HS-5 (cell line): ENCODE measurements at regions not wholly inside any gene's neighbourhood (a gene's known extent, or its start where the extent isn't known, plus 50 kb on each side); places are given as distances from the start of the nearest gene placed in this dataset.
"Not testable (repeated sequence)": the region's sequence is repeated elsewhere in the genome, so short reads cannot be mapped to it uniquely, and the experiment has no call there.

ENCODE experiments used
- DNase-seq: peaks from one replicate; pipeline ENCODE4 v3.0.0-alpha.2; 2012; ENCODE audit warnings: low read depth

- DNase-seq = not testable (repeated sequence)
Measured at GRCh38 chr10:93127642-93128215, 54.0 kb downstream of the CYP26A1 start.

GRCh38 chr10:93131986-93132385 lies 58.3 kb downstream of the CYP26A1 start:
- DNase-seq = no peak

GRCh38 chr10:93138113-93138870 lies 64.6 kb downstream of the CYP26A1 start:
- DNase-seq = no peak

GRCh38 chr10:93139059-93139655 lies 65.5 kb downstream of the CYP26A1 start:
- DNase-seq = no peak

DNA sequence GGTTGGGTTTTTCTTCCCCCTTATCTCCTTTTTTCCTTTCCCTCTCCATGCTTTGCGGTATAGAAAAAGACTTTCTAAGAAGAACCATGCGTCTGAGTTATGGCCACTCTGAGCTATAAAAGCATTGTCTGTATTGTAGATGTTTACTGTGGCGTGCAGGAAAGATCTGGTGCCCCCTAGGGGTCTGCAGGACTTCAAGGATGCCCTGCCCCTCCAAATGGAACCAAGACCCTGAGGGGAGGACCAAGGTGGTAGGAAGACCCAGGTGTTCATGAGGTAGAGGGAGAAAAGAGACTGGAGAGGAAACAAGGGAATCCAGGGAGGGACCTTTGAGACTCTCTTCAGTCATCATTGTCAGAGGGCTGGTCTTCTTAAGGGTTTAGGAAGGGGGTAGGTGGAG lies 68.8 kb downstream of the CYP26A1 start:
- DNase-seq = no peak

- no peak for DNase-seq
Measured at GRCh38 chr10:93143281-93143680, 69.6 kb downstream of the CYP26A1 start.

DNA sequence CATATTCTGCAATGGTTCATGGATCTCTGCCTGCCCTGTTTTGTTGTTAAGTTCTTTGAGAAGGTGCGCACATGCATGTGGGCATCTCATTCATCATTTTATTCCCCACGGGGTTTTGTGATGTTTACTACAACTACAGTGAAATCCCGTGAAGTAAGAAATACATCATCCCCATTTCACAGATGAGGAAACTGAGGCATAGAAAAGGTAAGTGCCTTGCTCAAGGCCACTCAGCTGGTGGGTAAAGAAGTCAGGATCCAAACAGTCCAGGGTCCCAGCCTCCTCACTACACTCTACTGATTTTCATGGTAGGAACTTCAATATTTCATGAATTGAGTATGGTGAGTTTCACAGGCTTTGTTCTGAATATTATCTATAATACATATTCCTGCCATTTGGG lies 72.6 kb downstream of the CYP26A1 start:
- no peak for DNase-seq

- no peak for DNase-seq
Measured at GRCh38 chr10:93147281-93147680, 73.6 kb downstream of the CYP26A1 start.

DNA sequence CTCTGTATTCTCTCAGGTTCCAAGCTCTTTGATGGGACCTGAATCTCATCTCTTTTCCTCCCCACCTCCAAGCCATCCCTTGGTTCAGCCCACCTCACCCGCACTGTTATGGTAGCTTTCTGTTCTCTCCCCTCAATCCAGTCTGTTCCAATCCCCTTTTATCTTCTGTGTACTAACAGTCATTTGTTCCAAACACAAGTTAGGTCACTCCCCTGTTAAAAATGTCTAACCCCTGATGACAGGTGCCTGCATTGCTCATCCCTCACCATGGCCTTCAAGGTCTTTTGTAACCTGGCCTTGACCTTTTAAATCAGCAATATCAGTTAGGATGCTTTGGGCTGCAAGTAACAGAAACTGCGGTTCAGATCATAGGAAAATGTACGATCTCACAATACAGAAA lies 74.8 kb downstream of the CYP26A1 start:
- DNase-seq = no peak

- no peak for DNase-seq
Measured at GRCh38 chr10:93149761-93150160, 76.1 kb downstream of the CYP26A1 start.

DNA sequence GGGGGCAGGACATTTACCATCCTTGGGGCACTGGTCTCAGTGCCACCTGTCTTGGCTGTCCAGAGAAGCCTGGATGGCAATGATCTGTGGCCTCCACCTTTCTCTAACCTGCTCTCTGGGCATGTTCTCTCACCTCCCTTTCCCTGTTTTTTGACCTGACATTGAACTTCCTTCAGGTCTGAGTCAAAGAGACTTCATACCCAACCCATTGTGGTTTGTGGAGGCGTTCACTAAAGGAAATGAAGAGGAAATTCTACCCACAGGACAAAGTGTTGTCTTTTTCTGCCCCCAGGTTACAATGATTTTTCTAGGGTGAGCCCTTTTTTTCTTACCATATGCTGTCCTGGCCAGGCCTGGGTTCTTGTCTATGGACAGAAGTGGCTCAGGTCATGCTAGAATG lies 76.6 kb downstream of the CYP26A1 start:
- DNase-seq = no peak

- no peak for DNase-seq
Measured at GRCh38 chr10:93150990-93151547, 77.4 kb downstream of the CYP26A1 start.

- DNase-seq = peak; percentile 69
Measured at GRCh38 chr10:93152136-93152535, 78.4 kb downstream of the CYP26A1 start.

DNA sequence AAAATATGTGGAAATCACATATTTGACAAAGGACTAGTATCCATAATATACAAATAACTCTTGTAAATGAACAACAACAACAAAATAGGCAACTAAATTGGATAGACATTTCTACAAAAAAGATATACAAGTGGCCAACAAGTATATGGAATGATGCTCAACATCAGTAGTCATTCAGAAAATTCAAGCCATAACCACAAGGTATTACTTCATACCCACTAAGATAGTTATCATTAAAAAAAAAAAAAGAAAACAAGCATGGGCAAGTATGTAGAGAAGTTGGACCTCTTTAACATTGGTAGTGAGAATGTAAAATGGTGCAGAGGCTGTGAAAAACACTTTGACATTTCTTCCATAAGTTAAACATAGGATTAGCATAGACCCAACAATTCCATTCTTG lies 80.8 kb downstream of the CYP26A1 start:
- no peak for DNase-seq

DNA sequence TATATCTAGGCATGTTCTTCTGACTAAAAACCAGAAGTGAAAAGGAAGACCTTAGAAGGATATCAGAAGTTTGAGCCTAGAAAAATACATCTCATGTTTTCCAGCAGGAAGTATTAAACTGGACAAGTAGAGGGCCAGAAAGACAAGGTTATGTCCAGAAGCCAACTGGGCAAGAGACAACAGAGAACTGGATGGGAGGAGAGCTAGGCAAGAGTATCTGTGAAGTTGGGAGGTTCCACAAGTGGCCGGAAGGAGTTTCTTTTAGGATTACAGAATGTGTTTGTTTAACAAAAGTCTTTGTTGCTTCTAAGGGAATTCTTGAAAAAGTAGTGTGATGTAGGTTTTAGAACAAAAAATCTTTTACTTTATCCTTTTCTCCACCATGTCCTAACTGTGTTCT lies 86.4 kb downstream of the CYP26A1 start:
- no peak for DNase-seq

DNA sequence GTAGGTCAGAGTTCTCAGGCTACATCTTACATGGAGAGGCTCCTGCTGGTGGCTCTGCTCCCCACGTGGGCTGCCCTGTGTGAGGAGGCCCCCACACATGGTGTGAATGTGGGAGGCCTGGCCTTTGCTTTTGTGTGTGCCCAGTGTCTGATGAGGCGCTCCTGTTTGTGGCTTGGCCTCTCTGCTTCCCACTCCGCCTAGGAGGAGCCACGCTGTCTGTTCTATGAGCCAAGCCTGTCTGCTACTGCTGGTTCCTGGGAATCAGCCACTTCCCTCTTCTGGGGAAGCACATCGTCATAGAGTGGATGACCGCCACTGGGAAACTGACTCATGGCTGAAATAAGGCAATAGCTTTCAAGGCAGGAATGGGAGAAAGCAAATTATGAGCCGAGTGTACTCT lies 87.1 kb downstream of the CYP26A1 start:
- peak; percentile 34 for DNase-seq

DNA sequence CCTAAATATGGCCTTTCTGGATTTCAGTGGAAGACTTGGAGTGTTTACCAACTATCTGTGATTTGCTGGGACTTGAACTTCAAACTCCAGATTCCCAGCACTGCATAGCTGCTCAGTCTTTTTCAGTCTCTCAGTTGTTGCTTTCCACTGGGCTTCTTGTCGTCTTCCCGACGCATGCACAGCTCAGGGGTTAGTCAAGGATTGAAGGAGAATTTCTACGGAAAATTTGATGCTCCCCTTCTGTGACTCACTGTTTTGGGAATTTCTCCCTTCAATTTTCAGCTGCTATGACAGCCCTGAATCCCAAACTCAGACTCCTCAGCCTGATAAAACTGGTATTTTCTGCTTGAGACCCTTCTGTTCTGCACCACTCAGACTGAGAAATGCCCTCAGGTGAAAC lies 91.7 kb downstream of the CYP26A1 start:
- DNase-seq = no peak

- no peak for DNase-seq
Measured at GRCh38 chr10:93166134-93166533, 92.4 kb downstream of the CYP26A1 start.

- no peak for DNase-seq
Measured at GRCh38 chr10:93171837-93172236, 98.1 kb downstream of the CYP26A1 start.

GRCh38 chr10:93173967-93174845 lies 100.5 kb downstream of the CYP26A1 start:
- no peak for DNase-seq

GRCh38 chr10:93175490-93175889 lies 101.8 kb downstream of the CYP26A1 start:
- DNase-seq = no peak

DNA sequence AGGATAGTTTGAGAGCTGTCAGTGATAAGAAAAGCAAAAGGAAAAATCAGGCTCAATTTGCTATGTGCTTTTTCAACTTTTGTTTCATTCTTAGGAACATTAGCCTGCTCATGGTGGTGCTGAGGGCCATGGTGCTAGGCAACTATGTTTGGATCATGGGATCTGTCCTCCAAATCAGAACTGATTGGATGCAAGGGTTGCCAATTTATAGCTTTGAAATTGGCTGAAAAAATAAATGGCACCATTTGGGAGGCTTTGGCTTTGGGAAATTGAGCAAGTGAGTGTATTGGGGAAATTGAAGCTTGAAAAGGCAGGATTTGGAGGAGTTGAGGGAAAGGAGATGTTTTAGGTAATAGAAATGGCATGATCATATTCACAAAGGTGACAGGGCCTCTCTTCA lies 103.8 kb downstream of the CYP26A1 start:
- DNase-seq = no peak
